NB4 (cell line): ENCODE measurements at regions not wholly inside any gene's neighbourhood (a gene's known extent, or its start where the extent isn't known, plus 50 kb on each side); places are given as distances from the start of the nearest gene placed in this dataset.

Experiments used
- DNase-seq: peaks from one replicate; pipeline ENCODE4 v3.0.0; 2010; ENCODE audit warnings: low read depth
- H3K4me3 ChIP-seq: one replicate; pipeline ENCODE4 v1.5.1; 2011; ENCODE audit warnings: mild to moderate bottlenecking, low read depth, low read length, moderate library complexity
- MYC ChIP-seq: IDR thresholded peaks from 2 replicates; pipeline ENCODE4 v1.6.1; 2011; ENCODE audit warnings: low read depth, low read length
- POLR2A ChIP-seq: IDR thresholded peaks from 2 replicates; pipeline ENCODE4 v1.6.1; 2011; ENCODE audit warnings: mild to moderate bottlenecking; ENCODE audit not compliant: insufficient read length; ENCODE audit errors: extremely low read depth
- TF ChIP-seq, protein P1 (sequence below): IDR thresholded peaks from one replicate; pipeline ENCODE4 v1.5.1; 2012; ENCODE audit warnings: low read depth, low read length
- TF ChIP-seq, protein P2 (sequence below): IDR thresholded peaks from 2 replicates; pipeline ENCODE4 v1.6.1; 2011; ENCODE audit warnings: low read depth, low read length

DNA sequence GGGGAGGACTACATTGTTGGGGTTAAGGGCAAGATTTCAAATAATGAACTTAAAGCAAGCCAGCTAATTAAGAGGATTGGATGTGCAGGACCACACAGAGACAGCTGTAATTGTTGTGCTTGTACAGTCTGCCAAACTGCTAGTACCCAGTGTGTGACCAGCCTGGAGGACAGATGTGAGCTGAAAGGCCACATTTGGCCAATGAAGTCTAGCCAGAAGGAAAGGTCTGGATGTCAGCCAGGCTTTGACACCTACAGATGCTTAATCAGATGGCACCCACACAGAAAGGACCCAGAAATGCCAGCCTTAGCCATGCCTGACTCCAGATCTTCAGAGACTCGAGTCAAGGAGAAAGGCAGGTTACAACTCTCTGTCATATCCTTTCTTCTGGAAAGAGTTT, 491.1 kb downstream of the KIF4B start:
- TF ChIP-seq, protein P1, sequence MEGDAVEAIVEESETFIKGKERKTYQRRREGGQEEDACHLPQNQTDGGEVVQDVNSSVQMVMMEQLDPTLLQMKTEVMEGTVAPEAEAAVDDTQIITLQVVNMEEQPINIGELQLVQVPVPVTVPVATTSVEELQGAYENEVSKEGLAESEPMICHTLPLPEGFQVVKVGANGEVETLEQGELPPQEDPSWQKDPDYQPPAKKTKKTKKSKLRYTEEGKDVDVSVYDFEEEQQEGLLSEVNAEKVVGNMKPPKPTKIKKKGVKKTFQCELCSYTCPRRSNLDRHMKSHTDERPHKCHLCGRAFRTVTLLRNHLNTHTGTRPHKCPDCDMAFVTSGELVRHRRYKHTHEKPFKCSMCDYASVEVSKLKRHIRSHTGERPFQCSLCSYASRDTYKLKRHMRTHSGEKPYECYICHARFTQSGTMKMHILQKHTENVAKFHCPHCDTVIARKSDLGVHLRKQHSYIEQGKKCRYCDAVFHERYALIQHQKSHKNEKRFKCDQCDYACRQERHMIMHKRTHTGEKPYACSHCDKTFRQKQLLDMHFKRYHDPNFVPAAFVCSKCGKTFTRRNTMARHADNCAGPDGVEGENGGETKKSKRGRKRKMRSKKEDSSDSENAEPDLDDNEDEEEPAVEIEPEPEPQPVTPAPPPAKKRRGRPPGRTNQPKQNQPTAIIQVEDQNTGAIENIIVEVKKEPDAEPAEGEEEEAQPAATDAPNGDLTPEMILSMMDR = no peak
- no peak for TF ChIP-seq MYC
- TF ChIP-seq, protein P2, sequence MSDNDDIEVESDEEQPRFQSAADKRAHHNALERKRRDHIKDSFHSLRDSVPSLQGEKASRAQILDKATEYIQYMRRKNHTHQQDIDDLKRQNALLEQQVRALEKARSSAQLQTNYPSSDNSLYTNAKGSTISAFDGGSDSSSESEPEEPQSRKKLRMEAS = no peak
- no peak for TF ChIP-seq POLR2A
- DNase-seq = no peak
- no peak overlapping the region for H3K4me3 ChIP-seq

DNA sequence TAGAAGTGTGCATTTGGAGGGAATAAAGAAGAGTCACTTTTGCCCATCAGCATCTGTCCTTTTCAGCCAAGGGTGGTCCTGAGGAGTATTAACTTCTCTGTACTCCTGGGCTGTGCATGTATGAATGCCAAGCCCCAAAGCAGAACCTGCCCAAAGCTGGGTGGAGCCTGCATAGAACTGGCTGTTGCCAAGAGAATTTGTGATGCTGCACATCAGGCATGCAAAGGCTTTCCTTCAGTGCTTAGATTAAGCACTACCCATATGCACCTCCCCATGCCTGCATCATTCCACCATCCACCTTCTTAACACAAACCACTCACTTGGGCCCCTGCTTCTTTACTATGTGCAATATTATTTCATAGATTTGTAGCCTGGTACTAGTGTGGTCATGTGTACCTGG, 493.8 kb downstream of the KIF4B start:
- no peak overlapping the region for H3K4me3 ChIP-seq
- TF ChIP-seq POLR2A (no peak), MYC (no peak)
- TF ChIP-seq, protein P1 = no peak
- TF ChIP-seq, protein P2 = no peak
- no peak for DNase-seq

DNA sequence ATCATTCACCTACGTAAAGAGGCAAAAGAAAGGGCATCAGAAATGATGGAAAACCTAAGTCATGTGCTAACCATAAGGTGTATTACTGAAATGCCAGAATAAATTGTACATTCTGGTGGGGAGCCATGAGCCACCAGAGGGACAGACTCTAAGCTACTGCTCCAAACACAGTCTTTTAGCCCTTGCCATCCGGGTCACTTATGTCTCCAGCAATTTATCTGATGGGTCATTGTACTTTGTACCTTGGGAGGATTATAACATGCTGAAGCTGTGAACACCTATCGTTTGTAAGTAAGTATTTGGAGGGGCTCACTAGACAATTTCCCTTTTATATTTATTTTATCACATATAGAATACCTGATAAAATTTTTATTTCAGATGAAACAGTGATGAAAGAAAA, 495.1 kb downstream of the KIF4B start:
- no peak overlapping the region for H3K4me3 ChIP-seq
- no peak for DNase-seq
- TF ChIP-seq POLR2A = no peak
- TF ChIP-seq, protein P2 = no peak

DNA sequence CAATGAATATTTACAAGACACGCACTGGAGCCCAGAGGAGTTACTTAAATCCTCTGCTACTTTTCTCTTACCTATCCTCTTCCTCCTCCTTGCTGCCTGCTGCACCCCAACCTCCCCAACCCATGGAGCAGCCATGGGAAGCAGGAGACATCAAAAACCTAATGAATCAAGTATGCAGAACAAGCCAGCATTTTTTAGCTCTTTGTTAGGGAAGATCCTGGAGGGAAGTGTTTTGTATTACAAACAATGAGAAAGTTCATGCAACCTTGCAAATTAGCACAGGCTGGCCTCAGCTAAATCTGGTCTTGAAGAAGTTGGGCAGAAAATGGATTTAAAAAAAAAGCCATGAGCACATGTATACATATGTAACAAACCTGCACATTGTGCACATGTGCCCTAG, 498.8 kb downstream of the KIF4B start:
- TF ChIP-seq, protein P2 = no peak
- TF ChIP-seq MYC = no peak
- TF ChIP-seq, protein P1 = no peak
- no peak for TF ChIP-seq POLR2A
- H3K4me3 ChIP-seq = no peak overlapping the region
- no peak for DNase-seq

DNA sequence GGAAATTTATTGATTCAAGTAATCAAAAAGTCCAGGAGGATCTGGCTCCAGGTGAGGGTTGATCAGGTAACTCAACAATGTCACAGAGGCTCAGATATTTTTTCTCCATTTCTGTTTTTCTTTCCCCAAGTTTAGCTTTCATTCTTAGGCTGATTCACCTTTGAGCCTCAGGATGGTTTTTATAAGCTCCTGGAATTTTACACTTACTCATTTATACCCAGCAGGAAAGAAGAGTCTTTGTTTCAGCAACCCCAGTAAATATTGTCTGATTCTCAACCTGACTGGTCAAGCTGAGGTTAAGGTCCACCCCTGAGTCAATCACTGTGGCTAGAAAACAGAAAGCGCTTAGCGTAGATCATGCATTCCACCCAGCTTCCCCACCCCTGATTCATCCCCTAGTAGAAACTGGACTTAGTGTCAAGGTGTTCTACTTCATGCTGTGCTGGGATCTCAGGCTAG, 500.6 kb downstream of the KIF4B start:
- no peak for DNase-seq
- TF ChIP-seq POLR2A (no peak), MYC (no peak)
- TF ChIP-seq, protein P2 = no peak
- TF ChIP-seq, protein P1 = no peak
- no peak overlapping the region for H3K4me3 ChIP-seq

DNA sequence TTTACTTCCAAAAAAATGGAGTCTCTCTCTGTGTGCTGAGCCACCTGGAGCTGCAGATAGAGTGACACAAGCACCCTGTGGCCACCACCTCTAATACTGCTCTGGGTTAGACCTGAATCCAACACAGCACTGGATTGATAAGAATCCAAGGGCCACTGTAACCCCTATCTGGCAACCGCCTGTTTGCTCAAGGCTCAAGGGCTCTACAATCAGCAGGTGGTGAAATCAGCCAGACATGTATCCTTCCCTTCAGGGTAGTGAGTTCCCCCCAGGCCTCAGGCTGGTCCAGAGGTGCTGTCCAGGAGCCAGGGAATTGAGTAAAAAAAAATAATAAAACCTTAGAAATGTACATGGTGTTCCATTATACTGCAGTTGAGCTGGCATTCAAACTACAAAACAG, 509.0 kb downstream of the KIF4B start:
- TF ChIP-seq, protein P1 = no peak
- no peak for TF ChIP-seq MYC
- TF ChIP-seq, protein P2 = no peak
- TF ChIP-seq POLR2A = no peak
- H3K4me3 ChIP-seq = no peak overlapping the region
- DNase-seq = no peak
